GM12892 (cell line): ENCODE measurements at regions not wholly inside any gene's neighbourhood (a gene's known extent, or its start where the extent isn't known, plus 50 kb on each side); places are given as distances from the start of the nearest gene placed in this dataset.

Experiments used
- POLR2A ChIP-seq: IDR thresholded peaks from 2 replicates; pipeline ENCODE4 v1.6.1; 2011; ENCODE audit warnings: low read depth, low read length, control low read depth
- TAF1 ChIP-seq: IDR thresholded peaks from 2 replicates; pipeline ENCODE4 v1.6.1; 2011; ENCODE audit warnings: low read depth, mild to moderate bottlenecking, control low read depth, low read length, borderline replicate concordance

GRCh38 chr1:218965821-218966220 lies 207.9 kb upstream of the LYPLAL1 start:
- no peak for TF ChIP-seq POLR2A
- no peak for TF ChIP-seq TAF1
